ENCODE measurements at regions not wholly inside any gene's neighbourhood (a gene's known extent, or its start where the extent isn't known, plus 50 kb on each side); places are given as distances from the start of the nearest gene placed in this dataset.

GRCh38 chr10:28783087-28783486 is 105.8 kb downstream of the BAMBI start:
- Histone ChIP-seq H3K4me3 (ENCODE audit: insufficient read depth, low read length) (no peak overlapping the region), H3K36me3 (ENCODE audit: insufficient read depth, low read length) (no peaks in the 10 kb centered on the region), H3K27ac (ENCODE audit: low read depth, low read length) (no peak overlapping the region), H3K79me2 (ENCODE audit: insufficient read depth, low read length) (no peaks in the 10 kb centered on the region), H3K9me3 (ENCODE audit: low read depth, low read length) (no peaks in the 10 kb centered on the region), H2AFZ (ENCODE audit: low read length) (no peak overlapping the region), H3K27me3 (ENCODE audit: insufficient read depth, low read length) (peaks cover 13% of the 10 kb centered on the region), H3K4me2 (ENCODE audit: insufficient read depth, low read length) (no peak overlapping the region), H3K4me1 (ENCODE audit: insufficient read depth, low read length) (no peaks in the 10 kb centered on the region), H4K20me1 (ENCODE audit: insufficient read depth, low read length) (no peaks in the 10 kb centered on the region)
- TF ChIP-seq CTCF (IDR thresholded peaks at IDR 0.05; ENCODE audit: extremely low read depth, low read depth, low read length) = no peak
- no peak for DNase-seq (ENCODE audit: insufficient read length, low spot score, missing footprints)

GRCh38 chr10:28785018-28785417 is 107.7 kb downstream of the BAMBI start:
- no peaks in the 10 kb centered on the region for H3K4me1 ChIP-seq (ENCODE audit: insufficient read depth, low read length)
- no peak overlapping the region for H3K4me2 ChIP-seq (ENCODE audit: insufficient read depth, low read length)
- no peak for DNase-seq (ENCODE audit: insufficient read length, low spot score, missing footprints)
- no peak overlapping the region for H3K27ac ChIP-seq (ENCODE audit: low read depth, low read length)
- H3K4me3 ChIP-seq (ENCODE audit: insufficient read depth, low read length) = no peak overlapping the region
- no peaks in the 10 kb centered on the region for H3K36me3 ChIP-seq (ENCODE audit: insufficient read depth, low read length)
- no peaks in the 10 kb centered on the region for H3K79me2 ChIP-seq (ENCODE audit: insufficient read depth, low read length)
- peaks cover 29% of the 10 kb centered on the region for H3K27me3 ChIP-seq (ENCODE audit: insufficient read depth, low read length)
- no peaks in the 10 kb centered on the region for H3K9me3 ChIP-seq (ENCODE audit: low read depth, low read length)
- no peak overlapping the region for H2AFZ ChIP-seq (ENCODE audit: low read length)
- H4K20me1 ChIP-seq (ENCODE audit: insufficient read depth, low read length) = no peaks in the 10 kb centered on the region
- TF ChIP-seq CTCF (IDR thresholded peaks at IDR 0.05; ENCODE audit: extremely low read depth, low read depth, low read length) = no peak

- Histone ChIP-seq H3K36me3 (ENCODE audit: insufficient read depth, low read length) (no peaks in the 10 kb centered on the region), H3K27ac (ENCODE audit: low read depth, low read length) (no peak overlapping the region), H4K20me1 (ENCODE audit: insufficient read depth, low read length) (no peaks in the 10 kb centered on the region), H3K4me1 (ENCODE audit: insufficient read depth, low read length) (no peaks in the 10 kb centered on the region), H3K4me3 (ENCODE audit: insufficient read depth, low read length) (no peak overlapping the region), H3K9me3 (ENCODE audit: low read depth, low read length) (no peaks in the 10 kb centered on the region), H3K4me2 (ENCODE audit: insufficient read depth, low read length) (no peak overlapping the region), H3K27me3 (ENCODE audit: insufficient read depth, low read length) (peaks cover 33% of the 10 kb centered on the region), H2AFZ (ENCODE audit: low read length) (no peak overlapping the region), H3K79me2 (ENCODE audit: insufficient read depth, low read length) (no peaks in the 10 kb centered on the region)
- TF ChIP-seq CTCF (IDR thresholded peaks at IDR 0.05; ENCODE audit: extremely low read depth, low read depth, low read length) = no peak
- DNase-seq (ENCODE audit: insufficient read length, low spot score, missing footprints) = no peak
Observed at GRCh38 chr10:28788252-28788651, 110.9 kb downstream of the BAMBI start.

- Histone ChIP-seq H3K27me3 (ENCODE audit: insufficient read depth, low read length) (peaks cover 36% of the 10 kb centered on the region), H3K9me3 (ENCODE audit: low read depth, low read length) (no peaks in the 10 kb centered on the region), H3K4me1 (ENCODE audit: insufficient read depth, low read length) (no peaks in the 10 kb centered on the region), H4K20me1 (ENCODE audit: insufficient read depth, low read length) (no peaks in the 10 kb centered on the region), H3K79me2 (ENCODE audit: insufficient read depth, low read length) (no peaks in the 10 kb centered on the region), H3K4me2 (ENCODE audit: insufficient read depth, low read length) (no peak overlapping the region), H2AFZ (ENCODE audit: low read length) (no peak overlapping the region), H3K4me3 (ENCODE audit: insufficient read depth, low read length) (no peak overlapping the region), H3K27ac (ENCODE audit: low read depth, low read length) (no peak overlapping the region), H3K36me3 (ENCODE audit: insufficient read depth, low read length) (no peaks in the 10 kb centered on the region)
- no peak for TF ChIP-seq CTCF (IDR thresholded peaks at IDR 0.05; ENCODE audit: extremely low read depth, low read depth, low read length)
- no peak for DNase-seq (ENCODE audit: insufficient read length, low spot score, missing footprints)
Observed at GRCh38 chr10:28788762-28789161, 111.4 kb downstream of the BAMBI start.

Measured in osteoblast (primary cell).